ENCODE measurements at regions not wholly inside any gene's neighbourhood (a gene's known extent, or its start where the extent isn't known, plus 50 kb on each side); places are given as distances from the start of the nearest gene placed in this dataset.
"Not testable (repeated sequence)": the region's sequence is repeated elsewhere in the genome, so short reads cannot be mapped to it uniquely, and the experiment has no call there.

DNA sequence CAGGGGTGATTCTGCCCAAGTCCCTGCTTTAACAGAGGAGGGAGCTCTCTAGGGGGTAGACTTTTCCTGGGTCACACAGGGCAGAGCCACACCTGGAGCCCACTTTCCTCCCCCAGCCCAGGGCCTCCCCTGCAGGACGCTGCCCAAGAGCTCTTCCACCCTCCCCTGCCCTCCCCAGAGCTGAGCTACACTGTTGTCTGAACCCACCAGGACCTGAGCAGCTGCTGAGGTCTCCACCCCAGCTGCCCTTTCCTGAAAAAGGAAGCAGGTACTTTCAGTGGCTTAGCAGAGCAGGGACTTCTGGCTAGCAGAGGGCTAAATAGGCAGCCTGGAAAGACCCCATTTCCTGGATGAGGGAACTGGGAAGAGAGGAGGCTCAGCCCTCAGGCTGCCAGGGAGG is 169.3 kb upstream of the ETV3 start:
- Histone ChIP-seq H3K4me1 (ENCODE audit: control insufficient read depth, insufficient read depth, low read length) (peaks cover 5% of the 10 kb centered on the region), H3K9me3 (ENCODE audit: control insufficient read depth, insufficient read depth, low read length) (no peaks in the 10 kb centered on the region), H3K36me3 (ENCODE audit: control insufficient read depth, insufficient read depth, low read length) (no peaks in the 10 kb centered on the region), H3K4me3 (ENCODE audit: low read depth, low read length) (no peak overlapping the region), H3K27ac (ENCODE audit: low read depth, low read length) (no peak overlapping the region), H3K27me3 (ENCODE audit: control insufficient read depth, insufficient read depth, low read length) (no peaks in the 10 kb centered on the region)
- no peak for DNase-seq (ENCODE audit: low read depth in 4 of 6, low spot score in 6 of 6)
- WGBS (ENCODE audit: insufficient coverage) = 50% methylated on average over 1 of the region's 1 CpG

DNA sequence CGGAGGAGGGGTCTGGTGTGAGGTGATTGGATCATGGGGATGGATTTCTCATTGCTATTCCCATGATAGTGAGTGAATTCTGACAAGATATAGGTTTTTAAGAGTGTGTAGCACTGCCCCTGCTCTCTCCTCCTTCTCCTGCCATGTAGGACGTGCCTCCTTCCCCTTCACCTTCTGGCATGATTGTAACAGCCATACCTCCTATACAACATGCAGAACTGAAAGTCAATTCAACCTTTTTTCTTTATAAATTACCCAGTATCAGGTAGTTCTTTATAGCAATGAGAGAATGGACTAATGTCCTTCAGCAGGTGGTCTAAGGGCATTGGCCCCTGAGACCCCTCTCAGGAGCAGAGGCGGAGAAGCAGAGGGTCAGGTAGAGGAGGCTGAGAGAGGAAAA is 168.7 kb upstream of the ETV3 start:
- Histone ChIP-seq H3K4me1 (ENCODE audit: control insufficient read depth, insufficient read depth, low read length) (peaks cover 5% of the 10 kb centered on the region), H3K27ac (ENCODE audit: low read depth, low read length) (no peak overlapping the region), H3K36me3 (ENCODE audit: control insufficient read depth, insufficient read depth, low read length) (no peaks in the 10 kb centered on the region), H3K9me3 (ENCODE audit: control insufficient read depth, insufficient read depth, low read length) (no peaks in the 10 kb centered on the region), H3K27me3 (ENCODE audit: control insufficient read depth, insufficient read depth, low read length) (no peaks in the 10 kb centered on the region), H3K4me3 (ENCODE audit: low read depth, low read length) (no peak overlapping the region)
- no CpG with 5 or more reads among the region's 3 CpGs for WGBS (ENCODE audit: insufficient coverage)
- DNase-seq (ENCODE audit: low read depth in 4 of 6, low spot score in 6 of 6) = no peak

DNA sequence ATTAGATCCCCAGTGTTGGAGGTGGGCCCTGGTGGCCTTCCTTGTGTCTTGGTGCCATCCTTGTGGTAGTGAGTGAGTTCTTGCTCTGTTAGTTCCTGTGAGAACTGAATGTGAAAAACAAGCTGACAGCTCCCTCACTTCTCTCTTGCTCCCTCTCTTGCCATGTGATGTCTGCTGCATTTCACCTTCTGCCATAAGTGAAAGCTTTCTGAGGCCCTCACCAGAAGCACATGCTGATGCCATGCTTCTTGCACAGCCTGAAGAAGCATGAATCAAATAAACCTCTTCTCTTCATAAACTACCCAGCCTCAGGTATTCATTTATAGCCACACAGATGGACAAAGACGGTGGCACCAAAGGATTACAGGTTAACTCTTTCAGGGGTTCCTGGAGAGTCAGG is 166.1 kb upstream of the ETV3 start:
- DNase-seq (ENCODE audit: low read depth in 4 of 6, low spot score in 6 of 6) = no peak
- H3K4me3 ChIP-seq (ENCODE audit: low read depth, low read length) = no peak overlapping the region
- WGBS (ENCODE audit: insufficient coverage) = 0% methylated on average over 1 of the region's 1 CpG

DNA sequence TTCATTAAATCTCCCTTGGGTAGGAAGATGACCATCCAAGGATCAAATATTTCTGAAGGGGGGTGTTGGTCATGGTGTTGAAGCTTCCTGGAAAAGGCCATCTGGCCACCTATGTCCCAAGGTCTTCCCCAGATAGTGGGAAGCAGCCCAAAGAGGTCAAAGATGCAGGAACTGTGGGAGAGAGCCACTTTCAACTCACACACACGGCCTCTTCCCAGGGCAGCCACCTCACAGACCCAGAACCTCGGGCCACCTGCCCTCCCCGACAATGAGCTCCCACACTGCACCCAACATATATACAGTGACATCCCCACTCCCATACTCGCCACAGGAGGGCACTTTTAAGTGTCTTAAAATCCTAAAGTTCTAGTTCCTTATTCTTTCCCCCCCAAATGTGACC is 164.5 kb upstream of the ETV3 start:
- no peak overlapping the region for H3K27ac ChIP-seq (ENCODE audit: low read depth, low read length)
- DNase-seq (ENCODE audit: low read depth in 4 of 6, low spot score in 6 of 6) = no peak
- no peaks in the 10 kb centered on the region for H3K9me3 ChIP-seq (ENCODE audit: control insufficient read depth, insufficient read depth, low read length)
- WGBS (ENCODE audit: insufficient coverage) = 88% methylated on average over 4 of the region's 4 CpGs
- no peaks in the 10 kb centered on the region for H3K36me3 ChIP-seq (ENCODE audit: control insufficient read depth, insufficient read depth, low read length)
- no peaks in the 10 kb centered on the region for H3K27me3 ChIP-seq (ENCODE audit: control insufficient read depth, insufficient read depth, low read length)
- H3K4me3 ChIP-seq (ENCODE audit: low read depth, low read length) = no peak overlapping the region
- H3K4me1 ChIP-seq (ENCODE audit: control insufficient read depth, insufficient read depth, low read length) = no peaks in the 10 kb centered on the region

More for the DNA sequence above, 166.1 kb upstream of the ETV3 start:
- H3K36me3 ChIP-seq (ENCODE audit: control insufficient read depth, insufficient read depth, low read length) = no peaks in the 10 kb centered on the region
- H3K27me3 ChIP-seq (ENCODE audit: control insufficient read depth, insufficient read depth, low read length) = no peaks in the 10 kb centered on the region
- H3K4me1 ChIP-seq (ENCODE audit: control insufficient read depth, insufficient read depth, low read length) = no peaks in the 10 kb centered on the region
- H3K27ac ChIP-seq (ENCODE audit: low read depth, low read length) = no peak overlapping the region
- no peaks in the 10 kb centered on the region for H3K9me3 ChIP-seq (ENCODE audit: control insufficient read depth, insufficient read depth, low read length)

DNA sequence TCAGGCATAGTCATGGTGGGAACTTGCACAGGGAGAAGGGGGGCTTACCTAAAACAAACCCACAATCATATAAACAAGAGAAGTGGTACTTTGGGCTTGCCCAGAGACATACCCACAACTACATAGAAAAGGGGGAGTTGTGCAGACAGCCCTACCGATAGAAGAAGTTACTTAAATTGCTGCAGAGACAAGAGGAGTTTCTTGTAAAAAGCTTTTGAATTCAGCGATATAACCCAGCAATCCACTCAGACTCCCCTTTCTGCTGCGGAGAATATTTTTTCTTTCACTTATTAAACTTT is 164.0 kb upstream of the ETV3 start:
- no peak for DNase-seq (ENCODE audit: low read depth in 4 of 6, low spot score in 6 of 6)
- H3K4me1 ChIP-seq (ENCODE audit: control insufficient read depth, insufficient read depth, low read length) = no peaks in the 10 kb centered on the region
- no peaks in the 10 kb centered on the region for H3K36me3 ChIP-seq (ENCODE audit: control insufficient read depth, insufficient read depth, low read length)
- no peak overlapping the region for H3K4me3 ChIP-seq (ENCODE audit: low read depth, low read length)
- H3K27me3 ChIP-seq (ENCODE audit: control insufficient read depth, insufficient read depth, low read length) = no peaks in the 10 kb centered on the region
- H3K9me3 ChIP-seq (ENCODE audit: control insufficient read depth, insufficient read depth, low read length) = no peaks in the 10 kb centered on the region
- WGBS (ENCODE audit: insufficient coverage) = no CpG with 5 or more reads among the region's 3 CpGs
- no peak overlapping the region for H3K27ac ChIP-seq (ENCODE audit: low read depth, low read length)

DNA sequence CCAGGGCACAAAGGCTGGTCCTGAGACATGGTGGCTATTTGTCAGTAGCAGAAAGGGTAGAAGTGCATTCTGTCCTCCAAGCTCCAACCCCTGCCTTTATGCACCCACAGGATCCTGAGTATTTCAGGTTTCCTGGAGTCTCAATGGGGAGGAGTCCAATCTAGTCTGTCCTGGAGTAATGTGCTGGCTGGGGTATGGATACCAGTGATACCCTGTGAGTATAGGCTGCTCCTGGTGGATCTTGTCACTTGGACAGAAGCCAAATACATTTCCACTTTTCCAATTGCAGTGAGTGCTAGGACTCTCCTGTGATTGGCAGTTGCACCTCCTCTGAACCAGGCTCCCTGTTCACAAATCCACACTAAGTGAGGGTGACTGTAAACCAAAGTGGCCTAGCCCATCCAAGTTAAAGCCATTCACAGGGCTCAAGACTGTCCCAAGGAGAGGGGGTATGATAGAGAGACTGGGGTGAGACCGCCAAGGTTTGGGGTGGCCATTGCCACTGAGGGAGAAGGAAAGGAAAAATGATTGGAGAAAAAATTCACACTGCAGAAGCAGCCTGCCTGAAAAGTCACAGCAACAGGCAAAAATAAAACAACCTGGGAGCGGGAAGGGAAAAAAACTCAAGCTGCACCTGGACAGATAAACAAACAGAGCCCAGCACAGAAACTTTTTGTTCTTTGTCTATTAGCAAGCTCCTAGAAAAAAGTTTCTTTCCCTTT is 163.4 kb upstream of the ETV3 start:
- Histone ChIP-seq H3K27me3 (ENCODE audit: control insufficient read depth, insufficient read depth, low read length) (no peaks in the 10 kb centered on the region), H3K27ac (ENCODE audit: low read depth, low read length) (no peak overlapping the region), H3K36me3 (ENCODE audit: control insufficient read depth, insufficient read depth, low read length) (no peaks in the 10 kb centered on the region), H3K4me1 (ENCODE audit: control insufficient read depth, insufficient read depth, low read length) (no peaks in the 10 kb centered on the region), H3K4me3 (ENCODE audit: low read depth, low read length) (no peak overlapping the region), H3K9me3 (ENCODE audit: control insufficient read depth, insufficient read depth, low read length) (peaks cover 2% of the 10 kb centered on the region)
- WGBS (ENCODE audit: insufficient coverage) = 75% methylated on average over 2 of the region's 2 CpGs
- no peak for DNase-seq (ENCODE audit: low read depth in 4 of 6, low spot score in 6 of 6)

DNA sequence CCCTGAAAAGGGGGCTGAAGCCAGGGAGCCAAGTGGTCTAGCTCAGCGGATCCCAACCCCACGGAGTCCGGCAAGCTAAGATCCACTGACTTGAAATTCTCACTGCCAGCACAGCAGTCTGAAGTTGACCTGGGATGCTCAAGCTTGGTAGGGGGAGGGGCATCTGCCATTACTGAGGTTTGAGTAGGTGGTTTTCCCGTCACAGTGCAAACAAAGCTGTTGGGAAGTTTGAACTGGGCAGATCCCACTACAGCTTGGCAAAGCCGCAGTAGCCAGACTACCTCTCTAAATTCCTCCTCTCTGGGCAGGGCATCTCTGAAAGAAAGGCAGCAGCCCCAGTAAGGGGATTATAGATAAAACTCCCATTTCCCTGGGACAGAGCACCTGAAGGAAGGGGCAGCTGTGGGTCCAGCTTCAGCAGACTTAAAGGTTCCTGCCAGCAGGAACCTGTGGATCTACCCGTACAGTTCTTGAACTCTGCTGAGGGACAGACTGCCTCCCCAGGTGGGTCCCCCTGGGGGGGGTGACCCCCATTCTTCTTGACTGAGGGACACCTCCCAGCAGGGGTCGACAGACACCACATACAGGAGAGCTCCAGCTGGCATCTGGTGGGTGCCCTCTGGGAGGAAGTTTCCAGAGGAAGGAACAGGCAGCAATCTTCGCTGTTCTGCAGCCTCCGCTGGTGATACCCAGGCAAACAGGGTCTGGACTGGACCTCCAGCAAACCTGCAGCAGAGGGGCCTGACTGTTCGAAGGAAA is 156.4 kb upstream of the ETV3 start:
- not testable (repeated sequence) for H3K36me3 ChIP-seq (ENCODE audit: control insufficient read depth, insufficient read depth, low read length); H3K4me3 ChIP-seq (ENCODE audit: low read depth, low read length); H3K27me3 ChIP-seq (ENCODE audit: control insufficient read depth, insufficient read depth, low read length); H3K27ac ChIP-seq (ENCODE audit: low read depth, low read length); H3K4me1 ChIP-seq (ENCODE audit: control insufficient read depth, insufficient read depth, low read length); DNase-seq (ENCODE audit: low read depth in 4 of 6, low spot score in 6 of 6); H3K9me3 ChIP-seq (ENCODE audit: control insufficient read depth, insufficient read depth, low read length)
- WGBS (ENCODE audit: insufficient coverage) = 87% methylated on average over 8 of the region's 10 CpGs

DNA sequence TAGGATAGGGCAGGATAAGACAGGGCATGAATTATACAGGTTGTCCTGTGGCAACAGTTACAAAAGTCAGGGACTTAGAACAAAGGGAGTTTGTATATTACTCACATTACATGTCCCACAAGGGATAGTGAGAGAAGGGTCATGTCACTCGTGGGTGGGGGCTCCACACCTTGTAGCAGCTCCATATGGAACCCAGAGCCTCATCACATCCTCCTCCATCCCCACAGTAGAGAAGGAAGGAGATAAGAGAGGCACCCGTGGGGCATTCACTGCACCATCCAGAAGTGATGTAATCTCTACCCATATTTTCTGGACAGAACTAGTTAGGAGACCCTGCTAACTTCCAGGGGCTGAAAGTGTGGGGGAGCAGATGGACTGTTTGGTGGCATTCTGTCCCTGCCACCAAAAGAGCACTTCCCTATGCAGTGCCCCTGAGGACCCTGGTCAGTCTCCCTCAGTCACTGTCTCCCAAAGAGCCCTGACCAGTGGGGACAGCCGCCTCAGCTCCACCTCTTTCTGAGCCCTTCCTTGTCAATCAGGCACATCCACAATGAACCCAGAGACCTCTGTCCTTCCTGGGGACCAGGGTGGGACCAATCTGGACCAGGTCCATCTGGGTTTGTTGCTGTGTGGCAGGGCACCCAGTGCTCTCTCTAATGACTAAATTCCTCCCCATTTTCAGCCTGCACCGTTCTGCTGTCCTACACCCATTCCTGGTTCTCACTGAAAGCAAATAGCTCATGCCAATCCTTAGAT is 154.8 kb upstream of the ETV3 start:
- DNase-seq (ENCODE audit: low read depth in 4 of 6, low spot score in 6 of 6) = no peak
- H3K36me3 ChIP-seq (ENCODE audit: control insufficient read depth, insufficient read depth, low read length) = no peaks in the 10 kb centered on the region
- no peak overlapping the region for H3K4me3 ChIP-seq (ENCODE audit: low read depth, low read length)
- H3K27ac ChIP-seq (ENCODE audit: low read depth, low read length) = no peak overlapping the region
- peaks cover 2% of the 10 kb centered on the region for H3K9me3 ChIP-seq (ENCODE audit: control insufficient read depth, insufficient read depth, low read length)
- H3K4me1 ChIP-seq (ENCODE audit: control insufficient read depth, insufficient read depth, low read length) = no peaks in the 10 kb centered on the region
- no peaks in the 10 kb centered on the region for H3K27me3 ChIP-seq (ENCODE audit: control insufficient read depth, insufficient read depth, low read length)
- 92% methylated on average over 1 of the region's 4 CpGs for WGBS (ENCODE audit: insufficient coverage)

DNA sequence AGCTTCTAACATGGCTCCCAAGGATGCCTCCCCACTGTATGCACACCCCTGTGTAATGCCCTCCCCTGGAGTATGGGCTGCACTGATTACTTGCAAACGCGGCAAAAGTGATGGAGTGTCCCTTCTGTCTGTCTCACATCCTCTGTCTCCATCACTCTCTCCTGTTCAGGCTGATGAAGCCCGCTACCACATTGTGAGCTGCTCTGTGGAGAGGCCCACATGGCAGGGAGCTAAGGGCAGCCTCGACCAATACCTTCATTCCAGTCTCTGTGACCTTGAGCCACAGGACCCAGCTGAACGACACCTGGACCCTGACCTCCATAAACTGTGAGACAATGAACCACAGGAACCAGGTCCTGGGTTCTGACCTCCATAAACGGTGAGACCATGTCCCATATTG is 154.1 kb upstream of the ETV3 start:
- Histone ChIP-seq H3K27me3 (ENCODE audit: control insufficient read depth, insufficient read depth, low read length) (no peaks in the 10 kb centered on the region), H3K27ac (ENCODE audit: low read depth, low read length) (no peak overlapping the region), H3K4me3 (ENCODE audit: low read depth, low read length) (no peak overlapping the region), H3K4me1 (ENCODE audit: control insufficient read depth, insufficient read depth, low read length) (no peaks in the 10 kb centered on the region), H3K36me3 (ENCODE audit: control insufficient read depth, insufficient read depth, low read length) (no peaks in the 10 kb centered on the region), H3K9me3 (ENCODE audit: control insufficient read depth, insufficient read depth, low read length) (peaks cover 2% of the 10 kb centered on the region)
- DNase-seq (ENCODE audit: low read depth in 4 of 6, low spot score in 6 of 6) = no peak
- 87% methylated on average over 6 of the region's 6 CpGs for WGBS (ENCODE audit: insufficient coverage)

Measured in spinal cord (tissue), 9 donors.